ENCODE measurements at regions not wholly inside any gene's neighbourhood (a gene's known extent, or its start where the extent isn't known, plus 50 kb on each side); places are given as distances from the start of the nearest gene placed in this dataset.
A peak's percentile ranks its signal among the peaks of the same experiment; 100 is the strongest.
"Not testable (repeated sequence)": the region's sequence is repeated elsewhere in the genome, so short reads cannot be mapped to it uniquely, and the experiment has no call there.

DNA sequence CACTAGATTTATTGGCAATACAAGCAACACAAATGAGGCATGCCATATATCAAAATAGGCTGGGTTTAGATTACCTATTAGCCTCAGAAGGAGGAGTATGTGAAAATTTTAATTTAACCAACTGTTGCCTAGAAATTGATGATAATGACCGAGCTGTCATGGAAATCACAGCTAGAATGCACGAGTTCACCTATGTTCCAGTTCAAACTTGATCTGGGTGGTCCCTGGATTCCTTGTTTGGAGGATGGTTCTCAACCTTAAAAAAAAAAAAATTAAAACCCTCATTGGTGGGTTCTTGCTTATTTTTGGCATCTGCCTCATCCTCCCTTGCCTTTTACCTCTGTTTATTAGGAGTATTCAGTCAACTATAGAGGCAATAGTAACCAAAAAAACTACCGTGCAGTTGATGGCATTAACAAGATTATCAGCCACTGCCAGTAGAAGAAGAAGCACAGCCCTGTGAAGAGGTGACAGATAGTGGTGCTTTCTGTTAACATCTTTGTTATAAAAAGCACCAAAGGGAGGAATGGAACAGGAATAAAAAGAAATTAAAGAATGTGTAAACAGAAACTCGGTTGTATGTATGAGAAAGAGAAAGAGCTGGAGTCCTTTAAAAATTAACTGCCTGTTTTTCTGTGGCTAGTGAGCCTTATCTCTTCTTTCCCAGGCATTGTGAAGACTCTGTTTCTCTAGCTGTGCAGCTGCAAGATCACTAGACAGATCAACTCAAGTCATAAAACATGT is 106.4 kb downstream of the ZNF429 start:
- Histone ChIP-seq H3K9me3 (no peaks in the 10 kb centered on the region), H3K4me1 (no peaks in the 10 kb centered on the region), H3K27me3 (no peaks in the 10 kb centered on the region), H3K27ac (no peak overlapping the region), H3K36me3 (no peaks in the 10 kb centered on the region), H3K4me3 (no peak overlapping the region)
- no peak for TF ChIP-seq CTCF (IDR thresholded peaks at IDR 0.05)
- intact Hi-C loops (cut with DNase I) = no loop called here
- ATAC-seq (no peak), DNase-seq (no peak)

- H3K4me3 ChIP-seq = no peak overlapping the region
- DNase-seq = no peak
- no peak overlapping the region for H3K27ac ChIP-seq
- H3K4me1 ChIP-seq = no peaks in the 10 kb centered on the region
- H3K9me3 ChIP-seq = no peaks in the 10 kb centered on the region
- ATAC-seq = no peak
- H3K27me3 ChIP-seq = no peaks in the 10 kb centered on the region
- intact Hi-C loops (cut with DNase I) = no loop called here
- H3K36me3 ChIP-seq = no peaks in the 10 kb centered on the region
- no peak for TF ChIP-seq CTCF (IDR thresholded peaks at IDR 0.05)
Observed at GRCh38 chr19:21610787-21611186, 105.4 kb downstream of the ZNF429 start.

GRCh38 chr19:21610341-21610740 is 104.9 kb downstream of the ZNF429 start:
- Histone ChIP-seq H3K36me3 (no peaks in the 10 kb centered on the region), H3K27ac (no peak overlapping the region), H3K27me3 (no peaks in the 10 kb centered on the region), H3K9me3 (no peaks in the 10 kb centered on the region), H3K4me3 (no peak overlapping the region), H3K4me1 (peaks cover under 1% of the 10 kb centered on the region)
- ATAC-seq = no peak
- intact Hi-C loops (cut with DNase I) = no loop called here
- no peak for DNase-seq
- no peak for TF ChIP-seq CTCF (IDR thresholded peaks at IDR 0.05)

DNA sequence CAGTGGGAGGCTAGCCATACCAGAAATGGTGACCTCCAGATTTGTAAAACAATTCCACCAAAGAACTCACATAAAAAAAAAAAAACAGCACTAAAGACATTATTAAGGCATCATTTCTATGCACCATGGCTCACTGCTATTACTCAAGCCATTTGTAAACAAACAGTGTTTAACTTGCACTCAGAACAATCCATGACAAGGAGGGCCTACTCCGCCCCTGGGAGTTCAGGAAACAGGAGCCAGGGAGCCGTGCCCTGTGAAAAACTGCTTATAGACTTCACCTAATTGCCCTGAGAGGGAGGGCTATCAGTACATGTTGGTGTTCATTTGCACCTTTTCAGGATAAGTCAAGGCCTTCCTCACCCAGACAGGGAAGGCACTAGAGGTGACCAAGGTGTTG is 103.2 kb downstream of the ZNF429 start:
- H3K4me3 ChIP-seq = no peak overlapping the region
- H3K9me3 ChIP-seq = no peaks in the 10 kb centered on the region
- DNase-seq (no peak), ATAC-seq (peak; percentile 74)
- no peak for TF ChIP-seq CTCF (IDR thresholded peaks at IDR 0.05)
- H3K36me3 ChIP-seq = no peaks in the 10 kb centered on the region
- peaks cover 6% of the 10 kb centered on the region for H3K4me1 ChIP-seq
- intact Hi-C loops (cut with DNase I) = no loop called here
- H3K27ac ChIP-seq = no peak overlapping the region
- H3K27me3 ChIP-seq = no peaks in the 10 kb centered on the region

DNA sequence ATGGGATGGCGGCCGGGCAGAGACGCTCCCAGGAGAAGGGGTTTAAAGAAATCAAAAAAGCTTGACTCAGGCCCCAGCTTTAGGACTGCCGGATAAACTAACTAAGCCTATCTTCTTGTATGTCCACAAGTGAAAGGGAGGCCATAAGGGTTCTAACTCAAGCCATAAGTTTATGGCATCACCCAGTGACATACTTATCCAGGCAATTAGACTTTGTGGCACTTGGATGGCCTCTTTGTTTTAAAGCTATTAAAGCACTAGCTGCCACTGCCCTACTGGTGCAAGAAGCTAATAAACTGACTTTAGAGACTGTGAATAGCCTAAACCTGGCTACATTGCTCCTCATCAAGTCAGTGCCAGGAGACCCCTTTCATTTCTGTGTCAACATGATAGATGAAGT is 102.0 kb downstream of the ZNF429 start:
- ATAC-seq (no peak), DNase-seq (no peak)

GRCh38 chr19:21607011-21607410 is 101.6 kb downstream of the ZNF429 start:
- ATAC-seq; H3K36me3 ChIP-seq; H3K4me1 ChIP-seq; H3K9me3 ChIP-seq; H3K27me3 ChIP-seq; DNase-seq; intact Hi-C loops (cut with DNase I); H3K27ac ChIP-seq; H3K4me3 ChIP-seq: not testable (repeated sequence)

More for the DNA sequence above, 102.0 kb downstream of the ZNF429 start:
- no peak overlapping the region for H3K4me3 ChIP-seq
- H3K27ac ChIP-seq = no peak overlapping the region
- no peaks in the 10 kb centered on the region for H3K27me3 ChIP-seq
- no peaks in the 10 kb centered on the region for H3K36me3 ChIP-seq
- no peak for TF ChIP-seq CTCF (IDR thresholded peaks at IDR 0.05)
- no peaks in the 10 kb centered on the region for H3K9me3 ChIP-seq
- intact Hi-C loops (cut with DNase I) = no loop called here
- peaks cover 6% of the 10 kb centered on the region for H3K4me1 ChIP-seq

GRCh38 chr19:21606326-21606725 is 100.9 kb downstream of the ZNF429 start:
- ATAC-seq; H3K27ac ChIP-seq; intact Hi-C loops (cut with DNase I); H3K9me3 ChIP-seq; H3K36me3 ChIP-seq; H3K4me1 ChIP-seq; H3K4me3 ChIP-seq; DNase-seq; H3K27me3 ChIP-seq: not testable (repeated sequence)

Data from upper lobe of right lung (tissue), 1 donor.